Astrocyte (in vitro differentiated cells and primary cell): ENCODE measurements at regions not wholly inside any gene's neighbourhood (a gene's known extent, or its start where the extent isn't known, plus 50 kb on each side); places are given as distances from the start of the nearest gene placed in this dataset.

Source experiments
- DNase-seq: peaks from one replicate; pipeline ENCODE4 v3.0.0-alpha.2; 2010; ENCODE audit warnings: low read depth
- FAIRE-seq: peaks from 2 replicates; lab custom pipeline; 2011; peaks lifted over from hg19 to GRCh38; lab: Jason Lieb, UNC
- H2AFZ ChIP-seq: 2 replicates; pipeline ENCODE4 v1.6.0; 2012; ENCODE audit warnings: low read depth, low read length, inconsistent platforms
- H3K27ac ChIP-seq: 2 replicates; pipeline ENCODE4 v1.5.1; 2011; ENCODE audit warnings: low read depth, low read length, inconsistent platforms
- H3K27me3 ChIP-seq: 2 replicates; pipeline ENCODE4 v1.6.0; 2011; ENCODE audit warnings: low read length, inconsistent platforms; ENCODE audit not compliant: insufficient read depth
- H3K36me3 ChIP-seq: 2 replicates; pipeline ENCODE4 v1.5.1; 2011; ENCODE audit warnings: low read length, inconsistent platforms; ENCODE audit not compliant: insufficient read depth
- H3K4me1 ChIP-seq: 2 replicates; pipeline ENCODE4 v1.5.1; 2011; ENCODE audit warnings: low read length, inconsistent platforms; ENCODE audit not compliant: insufficient read depth
- H3K4me2 ChIP-seq: 2 replicates; pipeline ENCODE4 v1.6.0; 2012; ENCODE audit warnings: low read length, inconsistent platforms
- H3K4me3 ChIP-seq: 2 replicates; pipeline ENCODE4 v1.5.1; 2011; ENCODE audit warnings: low read depth, mild to moderate bottlenecking, low read length, inconsistent platforms; ENCODE audit not compliant: insufficient read depth
- H3K79me2 ChIP-seq: 2 replicates; pipeline ENCODE4 v1.6.0; 2012; ENCODE audit warnings: mild to moderate bottlenecking, low read length, inconsistent platforms; ENCODE audit not compliant: insufficient read depth
- H3K9ac ChIP-seq: 2 replicates; pipeline ENCODE4 v1.6.0; 2012; ENCODE audit warnings: mild to moderate bottlenecking, low read length, inconsistent platforms
- H3K9me3 ChIP-seq: 2 replicates; pipeline ENCODE4 v1.5.1; 2012; ENCODE audit warnings: low read depth, mild to moderate bottlenecking, low read length, inconsistent platforms; ENCODE audit not compliant: insufficient read depth
- H4K20me1 ChIP-seq: 2 replicates; pipeline ENCODE4 v1.6.0; 2012; ENCODE audit warnings: low read length, inconsistent platforms; ENCODE audit not compliant: insufficient read depth
- H3K27ac Mint-ChIP-seq: one replicate; pipeline ENCODE4 v1.8.0; 2021; ENCODE audit warnings: mild to moderate bottlenecking, mixed read lengths; ENCODE audit not compliant: unreplicated experiment
- H3K27me3 Mint-ChIP-seq: one replicate; pipeline ENCODE4 v1.8.0; 2021; ENCODE audit warnings: low read depth, mixed read lengths; ENCODE audit not compliant: unreplicated experiment
- H3K36me3 Mint-ChIP-seq: one replicate; pipeline ENCODE4 v1.8.0; 2021; ENCODE audit warnings: low read depth, mixed read lengths; ENCODE audit not compliant: unreplicated experiment
- H3K4me1 Mint-ChIP-seq: one replicate; pipeline ENCODE4 v1.8.0; 2021; ENCODE audit warnings: low read depth, mixed read lengths; ENCODE audit not compliant: unreplicated experiment
- H3K4me3 Mint-ChIP-seq: one replicate; pipeline ENCODE4 v1.8.0; 2021; ENCODE audit warnings: mild to moderate bottlenecking, moderate library complexity, mixed read lengths; ENCODE audit not compliant: unreplicated experiment
- H3K9me3 Mint-ChIP-seq: one replicate; pipeline ENCODE4 v1.8.0; 2021; ENCODE audit warnings: mild to moderate bottlenecking, mixed read lengths; ENCODE audit not compliant: unreplicated experiment
- EZH2 ChIP-seq: IDR thresholded peaks from 2 replicates; pipeline ENCODE4 v1.6.1; 2012; ENCODE audit warnings: mild to moderate bottlenecking, low read length, inconsistent platforms; ENCODE audit not compliant: insufficient read depth
- TF ChIP-seq, protein P1 (sequence below): IDR thresholded peaks from 2 replicates; pipeline ENCODE4 v1.5.1; 2011; ENCODE audit warnings: low read depth, mild to moderate bottlenecking, inconsistent platforms, low read length, moderate library complexity; ENCODE audit not compliant: insufficient read depth

DNA sequence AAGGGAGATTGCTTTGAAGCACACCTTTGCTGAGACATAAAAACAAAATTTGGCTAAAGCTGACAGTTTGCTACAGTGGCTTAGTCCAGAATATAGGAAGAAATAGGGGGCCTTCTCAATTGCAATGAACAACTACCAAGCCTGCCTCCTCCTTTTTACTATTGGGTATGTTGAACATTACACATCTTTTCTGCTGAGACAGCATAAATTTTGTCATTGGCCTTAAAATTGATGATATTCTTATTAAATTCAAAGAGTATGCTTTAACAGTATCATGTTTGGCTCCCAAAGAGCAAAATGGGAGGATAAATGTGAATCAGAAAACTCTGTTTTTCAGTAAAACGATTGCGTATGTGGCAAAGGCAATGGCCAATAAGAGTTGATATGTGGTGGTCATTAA, 721.9 kb upstream of the IGFBP7 start:
- Mint-ChIP-seq H3K27me3 (no peaks in the 10 kb centered on the region), H3K27ac (no peak overlapping the region), H3K36me3 (no peaks in the 10 kb centered on the region), H3K4me1 (no peaks in the 10 kb centered on the region), H3K9me3 (no peaks in the 10 kb centered on the region), H3K4me3 (no peak overlapping the region)
- no peaks in the 10 kb centered on the region for H3K36me3 ChIP-seq
- no peak overlapping the region for H3K9ac ChIP-seq
- H3K9me3 ChIP-seq = no peaks in the 10 kb centered on the region
- no peak overlapping the region for H2AFZ ChIP-seq
- DNase-seq = no peak
- TF ChIP-seq EZH2 = no peak
- TF ChIP-seq, protein P1, sequence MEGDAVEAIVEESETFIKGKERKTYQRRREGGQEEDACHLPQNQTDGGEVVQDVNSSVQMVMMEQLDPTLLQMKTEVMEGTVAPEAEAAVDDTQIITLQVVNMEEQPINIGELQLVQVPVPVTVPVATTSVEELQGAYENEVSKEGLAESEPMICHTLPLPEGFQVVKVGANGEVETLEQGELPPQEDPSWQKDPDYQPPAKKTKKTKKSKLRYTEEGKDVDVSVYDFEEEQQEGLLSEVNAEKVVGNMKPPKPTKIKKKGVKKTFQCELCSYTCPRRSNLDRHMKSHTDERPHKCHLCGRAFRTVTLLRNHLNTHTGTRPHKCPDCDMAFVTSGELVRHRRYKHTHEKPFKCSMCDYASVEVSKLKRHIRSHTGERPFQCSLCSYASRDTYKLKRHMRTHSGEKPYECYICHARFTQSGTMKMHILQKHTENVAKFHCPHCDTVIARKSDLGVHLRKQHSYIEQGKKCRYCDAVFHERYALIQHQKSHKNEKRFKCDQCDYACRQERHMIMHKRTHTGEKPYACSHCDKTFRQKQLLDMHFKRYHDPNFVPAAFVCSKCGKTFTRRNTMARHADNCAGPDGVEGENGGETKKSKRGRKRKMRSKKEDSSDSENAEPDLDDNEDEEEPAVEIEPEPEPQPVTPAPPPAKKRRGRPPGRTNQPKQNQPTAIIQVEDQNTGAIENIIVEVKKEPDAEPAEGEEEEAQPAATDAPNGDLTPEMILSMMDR = no peak
- H3K79me2 ChIP-seq = no peaks in the 10 kb centered on the region
- no peak overlapping the region for H3K4me2 ChIP-seq
- no peaks in the 10 kb centered on the region for H3K4me1 ChIP-seq
- FAIRE-seq = no peak
- H3K4me3 ChIP-seq = no peak overlapping the region
- no peaks in the 10 kb centered on the region for H3K27me3 ChIP-seq
- no peaks in the 10 kb centered on the region for H4K20me1 ChIP-seq
- no peak overlapping the region for H3K27ac ChIP-seq

DNA sequence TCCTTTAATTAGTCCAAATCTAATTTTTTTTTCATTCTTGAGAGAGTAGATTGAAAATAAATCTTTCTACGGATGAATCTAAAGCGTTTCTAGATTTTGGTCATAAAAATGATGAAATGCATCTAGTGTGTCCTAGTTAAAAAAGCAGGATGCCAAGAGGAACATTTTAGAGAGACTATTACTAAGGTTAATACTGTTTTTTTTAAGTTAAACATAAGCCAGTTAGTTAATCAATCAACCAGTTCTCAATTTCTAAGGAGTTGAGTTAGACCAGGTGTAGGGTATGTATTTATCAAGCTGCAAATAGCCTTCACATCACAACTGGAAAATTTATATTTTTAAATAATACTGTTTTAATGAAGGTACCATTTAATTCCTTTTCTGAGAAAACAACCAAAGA, 679.5 kb upstream of the IGFBP7 start:
- no peak overlapping the region for H3K9ac ChIP-seq
- no peak overlapping the region for H3K27ac ChIP-seq
- H3K9me3 ChIP-seq = no peaks in the 10 kb centered on the region
- no peaks in the 10 kb centered on the region for H3K27me3 Mint-ChIP-seq
- no peaks in the 10 kb centered on the region for H3K4me1 Mint-ChIP-seq
- no peaks in the 10 kb centered on the region for H3K27me3 ChIP-seq
- H3K79me2 ChIP-seq = no peaks in the 10 kb centered on the region
- no peaks in the 10 kb centered on the region for H3K36me3 Mint-ChIP-seq
- H3K4me1 ChIP-seq = no peaks in the 10 kb centered on the region
- H3K36me3 ChIP-seq = no peaks in the 10 kb centered on the region
- no peak overlapping the region for H3K4me3 ChIP-seq
- no peaks in the 10 kb centered on the region for H4K20me1 ChIP-seq
- H3K4me3 Mint-ChIP-seq = no peak overlapping the region
- H2AFZ ChIP-seq = no peak overlapping the region
- DNase-seq (no peak), FAIRE-seq (no peak)
- H3K27ac Mint-ChIP-seq = no peak overlapping the region
- H3K9me3 Mint-ChIP-seq = no peaks in the 10 kb centered on the region
- TF ChIP-seq EZH2 = no peak
- TF ChIP-seq, protein P1 = no peak
- H3K4me2 ChIP-seq = no peak overlapping the region

DNA sequence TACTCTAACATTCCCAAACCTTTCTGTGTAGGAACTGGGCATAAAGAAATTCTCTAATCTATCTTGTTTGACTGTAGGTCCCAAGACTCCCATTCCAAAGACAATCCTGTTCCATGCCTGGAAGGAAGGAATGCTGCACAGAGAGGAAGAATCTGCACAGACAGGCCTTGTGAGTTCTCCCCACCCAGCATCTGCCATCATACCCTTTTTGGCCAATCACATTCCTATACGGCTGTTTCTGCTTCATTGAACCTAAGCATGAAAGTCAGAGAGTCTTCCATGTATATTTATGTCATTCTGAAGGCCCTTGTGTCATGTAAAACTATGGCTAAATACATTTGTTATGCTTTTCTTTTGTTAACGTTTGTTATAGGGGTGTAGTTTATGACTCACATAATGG, 667.7 kb upstream of the IGFBP7 start:
- no peaks in the 10 kb centered on the region for H3K9me3 Mint-ChIP-seq
- H3K27me3 Mint-ChIP-seq = no peaks in the 10 kb centered on the region
- Histone ChIP-seq H3K9me3 (no peaks in the 10 kb centered on the region), H3K79me2 (no peaks in the 10 kb centered on the region), H3K4me1 (no peaks in the 10 kb centered on the region), H3K4me2 (no peak overlapping the region), H2AFZ (no peak overlapping the region), H3K36me3 (no peaks in the 10 kb centered on the region), H3K9ac (no peak overlapping the region), H3K27ac (no peak overlapping the region), H4K20me1 (no peaks in the 10 kb centered on the region), H3K27me3 (no peaks in the 10 kb centered on the region), H3K4me3 (no peak overlapping the region)
- FAIRE-seq = no peak
- H3K27ac Mint-ChIP-seq = no peak overlapping the region
- no peak for DNase-seq
- H3K36me3 Mint-ChIP-seq = no peaks in the 10 kb centered on the region
- H3K4me1 Mint-ChIP-seq = no peaks in the 10 kb centered on the region
- H3K4me3 Mint-ChIP-seq = no peak overlapping the region
- no peak for TF ChIP-seq EZH2
- TF ChIP-seq, protein P1 = no peak
